SK-N-MC (cell line): ENCODE measurements at regions not wholly inside any gene's neighbourhood (a gene's known extent, or its start where the extent isn't known, plus 50 kb on each side); places are given as distances from the start of the nearest gene placed in this dataset.

Experiments used
- EZH2 ChIP-seq: fragments of 200-600 bp; sonication (generic); IDR thresholded peaks from one replicate; pipeline ENCODE4 v1.6.1; 2017; ENCODE audit warnings: antibody characterized with exemption
- FOXP2 ChIP-seq: optimal IDR thresholded peaks from 2 replicates; pipeline ENCODE3; 2011; ENCODE audit warnings: mild to moderate bottlenecking, moderate library complexity; ENCODE audit not compliant: insufficient read depth; ENCODE audit errors: extremely low read length, control extremely low read depth

GRCh38 chr4:187270154-187270553, 546.5 kb upstream of the FAT1 start:
- TF ChIP-seq EZH2 (no peak), FOXP2 (no peak)
